ENCODE measurements at regions not wholly inside any gene's neighbourhood (a gene's known extent, or its start where the extent isn't known, plus 50 kb on each side); places are given as distances from the start of the nearest gene placed in this dataset.

DNA sequence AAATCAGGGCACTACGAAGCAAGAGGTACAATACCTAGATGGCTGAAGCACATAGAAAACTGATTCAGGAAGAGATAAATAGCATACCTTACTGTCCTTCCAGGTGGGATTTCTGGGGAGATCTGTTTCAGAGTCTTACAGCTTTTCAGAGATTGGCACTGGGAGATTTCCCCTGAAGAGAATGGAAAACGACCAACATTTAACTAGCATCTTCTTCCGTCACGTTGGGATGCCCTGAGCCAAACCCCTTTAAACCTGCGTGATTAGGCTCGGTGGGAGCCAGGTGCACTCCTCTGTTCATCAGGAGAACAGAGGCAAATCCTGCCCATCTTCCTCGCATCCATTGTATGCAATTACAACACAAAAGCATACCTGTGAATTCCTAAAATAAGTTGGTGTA, 614.5 kb downstream of the HDGFL1 start:
- ChIA-PET CTCF (no interaction called here), POLR2A (ENCODE audit: low non-redundant PET) (no interaction called here)
- no peak overlapping the region for H3K27ac ChIP-seq
- DNase-seq (ENCODE audit: low spot score): no peak
- TF ChIP-seq CTCF (conservative IDR thresholded peaks at IDR 0.05; ENCODE audit: low read depth): no peak

DNA sequence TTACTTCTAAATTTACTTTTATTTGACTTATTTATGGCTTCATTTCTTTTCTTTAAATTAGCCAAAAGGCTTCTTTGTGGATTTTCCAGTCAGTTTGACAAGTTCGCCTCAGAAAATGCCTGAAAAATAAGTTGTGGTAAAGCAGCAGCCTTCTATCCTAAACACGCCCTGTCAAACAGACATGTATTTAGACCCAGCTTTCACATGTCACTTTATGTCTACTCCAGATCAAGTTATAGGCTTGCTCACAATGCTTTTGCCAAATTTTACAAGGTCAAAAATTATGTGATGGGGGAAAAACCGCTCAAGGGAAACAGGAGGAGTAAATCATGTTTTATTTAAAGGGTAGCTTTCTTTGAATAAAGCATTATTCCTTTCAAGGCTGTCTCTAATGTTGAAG, 615.0 kb downstream of the HDGFL1 start:
- DNase-seq (ENCODE audit: low spot score): no peak
- H3K27ac ChIP-seq: no peak overlapping the region
- POLR2A ChIA-PET (ENCODE audit: low non-redundant PET): no interaction called here
- no peak for TF ChIP-seq CTCF (conservative IDR thresholded peaks at IDR 0.05; ENCODE audit: low read depth)
- CTCF ChIA-PET: no interaction called here

- no peak overlapping the region for H3K27ac ChIP-seq
- POLR2A ChIA-PET (ENCODE audit: low non-redundant PET): no interaction called here
- no peak for TF ChIP-seq CTCF (conservative IDR thresholded peaks at IDR 0.05; ENCODE audit: low read depth)
- DNase-seq (ENCODE audit: low spot score): no peak
- CTCF ChIA-PET: no interaction called here
Observed at GRCh38 chr6:23195487-23195886, 626.1 kb downstream of the HDGFL1 start.

DNA sequence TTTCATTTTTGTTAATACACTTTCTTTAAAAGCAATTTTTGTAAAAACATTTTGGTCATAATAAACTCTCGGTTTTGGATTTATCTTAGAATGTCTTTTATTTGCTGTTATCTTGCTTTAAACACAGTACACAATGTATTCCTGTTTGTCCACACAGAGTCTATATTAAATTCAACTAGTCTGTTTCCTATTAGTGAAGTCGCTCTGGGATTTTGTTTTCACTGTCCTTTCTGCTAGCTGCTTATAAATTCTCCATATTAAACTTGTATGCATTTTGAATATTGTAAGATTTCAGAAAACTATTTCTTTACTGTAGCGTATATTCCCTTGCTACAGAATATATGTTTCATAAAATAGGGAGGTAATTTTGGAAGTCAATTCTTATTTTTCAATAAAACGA, 630.2 kb downstream of the HDGFL1 start:
- POLR2A ChIA-PET (ENCODE audit: low non-redundant PET): no interaction called here

GRCh38 chr6:23200946-23201345, 631.6 kb downstream of the HDGFL1 start:
- no peak for DNase-seq (ENCODE audit: low spot score)
- TF ChIP-seq CTCF (conservative IDR thresholded peaks at IDR 0.05; ENCODE audit: low read depth): no peak
- H3K27ac ChIP-seq: no peak overlapping the region
- ChIA-PET POLR2A (ENCODE audit: low non-redundant PET) (no interaction called here), CTCF (interaction anchor here (0.7 kb wide), 1 partner anchor 553 kb away, joined by 3 read pairs; no protein-coding TSS in a partner anchor)

More for the DNA sequence above, 630.2 kb downstream of the HDGFL1 start:
- CTCF ChIA-PET: no interaction called here
- DNase-seq (ENCODE audit: low spot score): no peak
- H3K27ac ChIP-seq: no peak overlapping the region
- no peak for TF ChIP-seq CTCF (conservative IDR thresholded peaks at IDR 0.05; ENCODE audit: low read depth)

GRCh38 chr6:23202207-23202606, 632.8 kb downstream of the HDGFL1 start:
- ChIA-PET POLR2A (ENCODE audit: low non-redundant PET) (no interaction called here), CTCF (interaction anchor here (0.8 kb wide), 1 partner anchor 674 kb away, joined by 3 read pairs; no protein-coding TSS in a partner anchor)
- DNase-seq (ENCODE audit: low spot score): no peak
- H3K27ac ChIP-seq: no peak overlapping the region
- no peak for TF ChIP-seq CTCF (conservative IDR thresholded peaks at IDR 0.05; ENCODE audit: low read depth)

GRCh38 chr6:23212398-23212797, 643.0 kb downstream of the HDGFL1 start:
- ChIA-PET CTCF (no interaction called here), POLR2A (ENCODE audit: low non-redundant PET) (no interaction called here)
- no peak for TF ChIP-seq CTCF (conservative IDR thresholded peaks at IDR 0.05; ENCODE audit: low read depth)
- no peak for DNase-seq (ENCODE audit: low spot score)
- H3K27ac ChIP-seq: no peak overlapping the region
